Fibroblast of pulmonary artery (primary cell): ENCODE measurements at regions not wholly inside any gene's neighbourhood (a gene's known extent, or its start where the extent isn't known, plus 50 kb on each side); places are given as distances from the start of the nearest gene placed in this dataset.
"Not testable (repeated sequence)": the region's sequence is repeated elsewhere in the genome, so short reads cannot be mapped to it uniquely, and the experiment has no call there.

Experiments used
- DNase-seq: peaks from one replicate; pipeline ENCODE4 v3.0.0-alpha.2; 2010; ENCODE audit warnings: low read depth
- H3K4me3 ChIP-seq: replicated peaks from 2 replicates; pipeline ENCODE4 v1.5.1; 2011; ENCODE audit warnings: low read depth, mild to moderate bottlenecking, control low read depth, low read length, moderate library complexity
- TF ChIP-seq, protein P1 (sequence below): IDR thresholded peaks from 2 replicates; pipeline ENCODE4 v1.5.1; 2011; ENCODE audit warnings: mild to moderate bottlenecking, control low read depth, low read length, inconsistent platforms; ENCODE audit errors: missing control alignments

DNA sequence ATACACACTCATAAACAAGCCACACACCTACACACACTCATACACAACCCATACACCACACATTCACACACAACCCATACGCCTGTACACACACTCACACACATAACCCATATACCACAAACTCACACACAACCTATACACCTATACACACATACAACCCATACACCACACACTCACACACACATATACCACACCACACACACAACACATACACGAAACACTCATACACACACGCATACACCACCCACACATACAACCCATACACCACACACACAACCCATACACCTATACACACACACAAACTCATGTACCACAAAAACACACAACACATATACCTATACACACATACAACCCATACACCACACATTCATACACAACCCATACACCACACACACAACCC, 164.3 kb downstream of the TMEM121 start:
- no peak overlapping the region for H3K4me3 ChIP-seq
- TF ChIP-seq, protein P1, sequence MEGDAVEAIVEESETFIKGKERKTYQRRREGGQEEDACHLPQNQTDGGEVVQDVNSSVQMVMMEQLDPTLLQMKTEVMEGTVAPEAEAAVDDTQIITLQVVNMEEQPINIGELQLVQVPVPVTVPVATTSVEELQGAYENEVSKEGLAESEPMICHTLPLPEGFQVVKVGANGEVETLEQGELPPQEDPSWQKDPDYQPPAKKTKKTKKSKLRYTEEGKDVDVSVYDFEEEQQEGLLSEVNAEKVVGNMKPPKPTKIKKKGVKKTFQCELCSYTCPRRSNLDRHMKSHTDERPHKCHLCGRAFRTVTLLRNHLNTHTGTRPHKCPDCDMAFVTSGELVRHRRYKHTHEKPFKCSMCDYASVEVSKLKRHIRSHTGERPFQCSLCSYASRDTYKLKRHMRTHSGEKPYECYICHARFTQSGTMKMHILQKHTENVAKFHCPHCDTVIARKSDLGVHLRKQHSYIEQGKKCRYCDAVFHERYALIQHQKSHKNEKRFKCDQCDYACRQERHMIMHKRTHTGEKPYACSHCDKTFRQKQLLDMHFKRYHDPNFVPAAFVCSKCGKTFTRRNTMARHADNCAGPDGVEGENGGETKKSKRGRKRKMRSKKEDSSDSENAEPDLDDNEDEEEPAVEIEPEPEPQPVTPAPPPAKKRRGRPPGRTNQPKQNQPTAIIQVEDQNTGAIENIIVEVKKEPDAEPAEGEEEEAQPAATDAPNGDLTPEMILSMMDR, result no peak
- DNase-seq, result no peak

DNA sequence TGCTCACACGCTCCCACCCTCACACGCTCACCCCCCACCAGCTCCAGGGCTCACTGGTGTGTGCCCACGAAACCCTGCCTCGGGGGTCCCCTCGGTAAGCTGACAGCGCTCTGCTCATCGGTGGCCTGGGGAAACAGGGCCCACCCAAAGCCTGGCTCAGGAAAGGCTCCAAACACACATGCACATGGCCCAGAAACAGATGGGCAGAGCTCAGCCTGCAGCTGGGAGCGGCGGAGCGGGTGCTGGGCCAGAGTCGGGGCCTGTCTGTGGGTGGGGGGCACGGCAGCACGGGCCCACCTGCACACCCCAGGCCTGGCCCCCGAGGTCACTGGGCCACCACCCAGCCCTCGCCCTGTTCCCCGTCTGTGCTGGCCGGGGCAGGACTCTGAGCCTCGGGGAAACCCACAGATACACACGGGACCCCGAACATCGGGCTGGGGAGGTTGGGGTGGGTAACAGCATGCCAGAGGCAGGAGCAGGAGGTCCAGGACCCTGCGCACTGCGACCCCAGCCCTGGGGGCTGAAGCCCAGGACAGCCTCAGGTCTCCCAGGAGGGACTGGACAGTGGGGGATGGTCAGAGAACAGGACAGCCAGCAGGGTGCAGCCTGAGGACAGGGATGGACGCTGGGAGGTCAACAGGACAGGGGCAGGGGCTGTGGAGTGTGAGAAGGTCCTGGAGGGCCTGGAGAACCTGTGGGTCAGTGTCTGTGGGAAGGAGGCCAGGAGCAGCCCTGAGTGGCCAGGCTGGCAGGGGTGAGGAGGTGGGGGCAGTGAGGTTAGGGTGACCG, 165.1 kb downstream of the TMEM121 start:
- not testable (repeated sequence) for H3K4me3 ChIP-seq, DNase-seq

DNA sequence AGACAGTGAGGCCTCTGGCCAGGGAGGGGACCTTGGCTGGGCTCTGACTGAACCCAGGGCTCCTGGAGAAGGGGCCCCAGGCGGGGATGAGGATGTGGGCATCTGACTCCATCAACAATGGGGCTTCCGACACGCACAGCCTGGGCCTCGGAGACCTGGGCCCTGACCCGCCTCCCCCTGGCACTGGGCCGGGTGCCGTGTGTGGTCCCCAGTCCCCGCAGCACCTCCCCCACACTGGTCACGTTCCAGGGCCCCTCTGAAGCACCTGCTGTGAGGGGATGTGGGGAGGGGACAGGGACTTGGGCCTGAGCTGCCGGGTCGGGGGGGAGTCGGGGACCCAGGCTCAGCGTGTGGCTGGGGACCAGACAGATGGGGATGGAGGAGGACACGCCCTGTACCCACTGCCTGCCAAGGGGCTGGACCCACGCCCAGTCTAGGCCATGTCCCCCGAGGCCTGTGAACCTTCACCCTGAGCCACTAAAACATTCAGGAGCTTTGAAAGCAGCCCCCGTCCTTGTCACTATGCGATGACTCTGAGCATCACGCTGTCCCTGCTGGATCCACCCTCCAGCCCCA, 165.8 kb downstream of the TMEM121 start:
- DNase-seq, H3K4me3 ChIP-seq: not testable (repeated sequence)

DNA sequence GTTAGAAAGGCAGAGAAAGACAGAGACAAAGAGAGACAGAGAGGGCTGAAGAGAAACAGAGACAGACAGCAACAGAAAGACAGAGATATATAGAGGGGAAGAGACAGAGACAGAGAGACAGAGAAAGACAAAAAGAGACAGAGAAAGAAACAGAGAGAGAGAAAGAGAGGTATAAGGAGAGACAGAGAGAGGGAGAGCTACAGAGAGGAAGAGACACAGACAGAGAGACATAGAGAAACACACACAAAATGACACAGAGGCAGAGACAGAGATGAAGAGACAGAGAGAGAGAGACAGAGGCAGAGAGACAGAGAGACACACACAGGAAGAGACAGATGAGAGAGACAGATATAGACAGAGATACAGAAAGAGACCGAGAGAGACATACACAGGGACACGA, 168.6 kb downstream of the TMEM121 start:
- no peak overlapping the region for H3K4me3 ChIP-seq
- TF ChIP-seq, protein P1, result no peak
- DNase-seq, result no peak

DNA sequence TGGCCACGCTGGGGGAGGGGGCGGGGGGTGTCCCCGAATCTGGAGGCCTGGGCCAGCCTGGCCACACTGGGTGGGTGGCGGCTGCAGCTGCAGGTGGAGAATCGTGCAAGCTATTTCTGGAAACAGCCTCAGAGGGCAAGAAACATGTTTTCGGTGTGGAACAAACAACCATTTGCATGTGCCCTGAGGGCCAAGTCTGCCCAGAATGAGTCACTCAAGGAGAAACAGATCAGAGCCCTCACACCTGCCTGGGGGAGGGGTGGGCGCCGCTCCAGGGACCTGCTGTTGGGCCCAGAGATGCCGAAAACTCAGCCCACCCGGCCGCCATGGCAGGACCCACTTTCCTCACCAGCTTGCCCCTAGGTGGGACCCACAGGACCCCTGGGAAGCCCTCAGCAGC, 170.0 kb downstream of the TMEM121 start:
- DNase-seq, H3K4me3 ChIP-seq: not testable (repeated sequence)

DNA sequence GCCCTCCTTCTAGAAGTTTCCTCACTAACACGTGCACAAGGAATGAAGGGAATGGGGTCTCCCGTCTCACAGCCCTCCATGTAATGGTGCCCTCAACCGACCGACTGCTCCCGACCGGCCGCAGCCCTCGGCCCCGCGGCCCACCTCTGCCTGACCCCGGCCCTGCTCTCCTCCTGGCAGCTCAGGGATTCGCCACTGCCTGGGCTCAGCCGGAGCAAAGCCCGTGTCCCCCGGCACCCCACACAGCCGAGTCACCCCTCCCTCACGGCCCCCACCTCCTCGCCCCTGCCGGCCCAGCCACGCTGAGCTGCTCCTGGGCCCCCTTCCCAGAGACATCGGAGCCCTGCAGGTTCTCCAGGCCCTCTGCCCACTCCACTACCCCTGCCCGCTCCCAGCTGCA, 171.0 kb downstream of the TMEM121 start:
- DNase-seq, H3K4me3 ChIP-seq: not testable (repeated sequence)

DNA sequence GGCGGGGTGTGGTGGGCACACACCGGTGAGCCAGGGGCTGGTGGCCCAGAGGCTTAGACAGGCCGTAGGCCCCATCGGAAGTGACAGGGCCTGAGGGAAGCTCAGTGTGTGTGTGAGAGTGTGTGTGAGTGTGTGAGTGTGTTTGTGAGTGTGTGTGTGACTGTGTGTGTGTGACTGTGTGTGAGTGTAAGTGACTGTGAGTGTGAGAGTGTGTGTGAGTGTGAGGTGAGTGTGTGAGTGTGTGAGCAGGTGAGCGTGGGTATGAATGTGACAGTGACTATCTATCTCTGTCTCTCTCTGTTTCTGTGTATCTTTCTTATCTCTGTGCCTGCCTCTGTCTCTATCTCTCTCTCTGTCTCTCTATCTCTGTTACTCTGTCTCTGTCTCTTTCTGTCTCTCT, 171.6 kb downstream of the TMEM121 start:
- DNase-seq, H3K4me3 ChIP-seq: not testable (repeated sequence)

DNA sequence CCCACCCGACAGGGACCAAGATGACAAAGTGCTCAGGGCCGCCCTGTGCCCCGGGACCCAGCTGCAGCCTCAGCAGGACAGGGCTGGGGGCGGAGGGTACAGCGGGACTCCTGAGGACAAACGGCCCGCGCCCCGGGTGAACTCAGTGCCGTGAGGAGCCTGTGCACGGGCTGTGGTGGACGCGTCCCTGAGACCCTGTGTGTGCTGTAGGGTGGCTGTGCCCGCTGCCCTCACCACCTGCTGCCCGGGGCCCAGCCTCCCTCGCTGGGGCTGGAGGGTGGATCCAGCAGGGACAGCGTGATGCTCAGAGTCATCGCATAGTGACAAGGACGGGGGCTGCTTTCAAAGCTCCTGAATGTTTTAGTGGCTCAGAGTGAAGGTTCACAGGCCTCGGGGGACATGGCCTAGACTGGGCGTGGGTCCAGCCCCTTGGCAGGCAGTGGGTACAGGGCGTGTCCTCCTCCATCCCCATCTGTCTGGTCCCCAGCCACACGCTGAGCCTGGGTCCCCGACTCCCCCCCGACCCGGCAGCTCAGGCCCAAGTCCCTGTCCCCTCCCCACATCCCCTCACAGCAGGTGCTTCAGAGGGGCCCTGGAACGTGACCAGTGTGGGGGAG, 172.7 kb downstream of the TMEM121 start:
- H3K4me3 ChIP-seq, DNase-seq: not testable (repeated sequence)

DNA sequence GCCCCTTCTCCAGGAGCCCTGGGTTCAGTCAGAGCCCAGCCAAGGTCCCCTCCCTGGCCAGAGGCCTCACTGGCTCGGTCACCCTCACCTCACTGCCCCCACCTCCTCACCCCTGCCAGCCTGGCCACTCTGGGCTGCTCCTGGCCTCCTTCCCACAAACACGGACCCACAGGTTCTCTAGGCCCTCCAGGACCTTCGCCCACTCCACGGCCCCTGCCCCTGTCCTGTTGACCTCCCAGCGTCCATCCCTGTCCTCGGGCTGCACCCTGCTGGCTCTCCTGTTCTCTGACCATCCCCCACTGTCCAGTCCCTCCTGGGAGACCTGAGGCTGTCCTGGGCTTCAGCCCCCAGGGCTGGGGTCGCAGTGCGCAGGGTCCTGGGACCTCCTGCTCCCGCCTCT, 173.3 kb downstream of the TMEM121 start:
- not testable (repeated sequence) for H3K4me3 ChIP-seq, DNase-seq

DNA sequence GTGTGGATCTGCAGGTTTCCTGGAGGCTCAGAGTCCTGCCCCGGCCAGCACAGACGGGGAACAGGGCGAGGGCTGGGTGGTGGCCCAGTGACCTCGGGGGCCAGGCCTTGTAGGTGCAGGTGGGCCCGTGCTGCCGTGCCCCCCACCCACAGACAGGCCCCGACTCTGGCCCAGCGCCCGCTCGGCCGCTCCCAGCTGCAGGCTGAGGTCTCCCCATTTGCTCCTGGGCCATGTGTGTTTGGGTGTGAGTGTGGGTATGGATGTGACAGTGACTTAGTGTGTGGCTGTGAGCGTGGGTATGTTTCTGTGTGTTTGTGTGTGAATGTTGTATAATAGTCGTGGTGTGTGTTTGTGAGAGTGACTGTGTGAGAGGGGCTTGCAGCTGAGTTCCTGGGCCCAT, 173.8 kb downstream of the TMEM121 start:
- not testable (repeated sequence) for H3K4me3 ChIP-seq, DNase-seq

DNA sequence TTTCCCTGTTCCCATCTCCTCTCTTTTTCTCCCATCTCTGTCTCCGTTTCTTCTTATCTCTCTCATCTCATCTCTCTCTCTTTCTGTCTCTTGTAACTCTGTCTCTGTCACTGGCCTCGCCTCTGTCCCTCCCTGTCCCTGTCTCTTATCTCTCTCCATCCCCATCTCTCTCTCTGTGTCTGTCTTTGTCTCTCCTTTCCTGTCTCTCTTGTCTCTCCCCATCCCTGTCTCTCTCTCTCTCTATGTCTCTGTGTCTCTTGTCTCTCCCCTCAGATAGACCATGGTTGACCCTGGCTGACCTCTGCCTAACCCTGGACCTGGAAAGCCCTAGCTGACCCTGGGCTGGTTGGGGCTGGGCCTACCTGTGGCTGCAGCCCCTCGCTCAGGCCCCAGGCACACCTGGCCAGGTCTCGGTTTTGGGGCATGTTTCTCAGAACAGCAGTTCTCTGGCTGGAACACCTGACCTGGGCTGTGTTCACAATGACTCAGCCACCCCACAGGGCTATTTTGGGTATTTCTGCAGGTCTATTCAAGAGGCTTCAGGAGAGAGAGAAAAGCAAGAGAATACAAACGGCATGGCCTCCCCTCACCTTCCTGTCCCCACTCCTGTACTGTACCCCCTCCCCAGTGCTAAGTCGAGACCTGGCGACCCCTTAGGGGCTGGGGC, 174.4 kb downstream of the TMEM121 start:
- no peak overlapping the region for H3K4me3 ChIP-seq
- TF ChIP-seq, protein P1, result no peak
- DNase-seq, result no peak
